Thymus (tissue), 11 donors: ENCODE measurements at regions not wholly inside any gene's neighbourhood (a gene's known extent, or its start where the extent isn't known, plus 50 kb on each side); places are given as distances from the start of the nearest gene placed in this dataset.

Source experiments
- DNase-seq, 9 donors: peaks; one replicate each; pipeline ENCODE4 v3.0.0-alpha.2; 2013; ENCODE audit warnings: low spot score in 9 of 9, low read depth in 6 of 9, missing footprints in 1 of 9
- H3K27ac ChIP-seq, 2 donors: one replicate each; pipeline ENCODE4 v1.5.1; 2013; ENCODE audit warnings: control low read depth in 1 of 2, low read depth in 1 of 2, low read length in 1 of 2, mild to moderate bottlenecking in 1 of 2, moderate library complexity in 1 of 2
- H3K27me3 ChIP-seq, 2 donors: one replicate each; pipeline ENCODE4 v1.5.1; 2013; ENCODE audit warnings: low read length in 1 of 2; ENCODE audit not compliant: control insufficient read depth in 2 of 2, insufficient read depth in 1 of 2
- H3K36me3 ChIP-seq, 2 donors: one replicate each; pipeline ENCODE4 v1.5.1; 2013; ENCODE audit warnings: low read length in 1 of 2, mild to moderate bottlenecking in 1 of 2, moderate library complexity in 1 of 2; ENCODE audit not compliant: control insufficient read depth in 2 of 2, insufficient read depth in 2 of 2
- H3K4me1 ChIP-seq, 2 donors: one replicate each; pipeline ENCODE4 v1.5.1; 2013; ENCODE audit warnings: low read length in 2 of 2; ENCODE audit not compliant: control insufficient read depth in 2 of 2, insufficient read depth in 2 of 2
- H3K4me3 ChIP-seq, 2 donors: one replicate each; pipeline ENCODE4 v1.5.1; 2013; ENCODE audit warnings: low read length in 2 of 2, control low read depth in 1 of 2, mild to moderate bottlenecking in 1 of 2
- H3K9me3 ChIP-seq, 2 donors: one replicate each; pipeline ENCODE4 v1.5.1; 2013; ENCODE audit warnings: low read length in 1 of 2, mild to moderate bottlenecking in 1 of 2; ENCODE audit not compliant: control insufficient read depth in 2 of 2, insufficient read depth in 1 of 2
- WGBS: extraction: QIAGEN DNeasy Blood & Tissue Kit; methylation state at CpG from one replicate; pipeline ENCODE4 v1.1.7; 2013; 5-methylcytosine and 5-hydroxymethylcytosine counted together
- donor health status: healthy.

DNA sequence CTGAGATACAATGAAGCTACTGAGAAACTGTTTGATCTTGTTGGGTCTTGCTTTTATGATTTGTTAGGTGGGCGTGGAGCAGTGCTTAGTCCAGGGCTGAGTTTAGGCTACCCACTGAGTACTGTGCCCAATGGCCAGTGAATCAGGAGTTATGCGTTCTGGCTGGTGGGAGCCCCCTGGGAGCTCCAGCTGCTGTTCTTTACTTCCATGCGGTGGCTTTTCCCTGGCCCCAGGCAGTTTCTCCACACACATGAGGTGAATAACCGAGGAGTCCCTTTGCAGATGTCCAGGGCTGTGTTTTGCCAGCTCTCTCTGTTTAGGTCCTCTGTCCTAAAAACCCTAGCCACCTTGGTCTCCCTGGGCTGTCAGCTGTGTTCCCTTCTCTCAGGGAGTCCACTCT, 106.5 kb downstream of the KLF13 start:
- H3K27ac ChIP-seq, result no peak overlapping the region
- no peak for DNase-seq
- H3K36me3 ChIP-seq, result no peaks in the 10 kb centered on the region
- H3K27me3 ChIP-seq, result no peaks in the 10 kb centered on the region
- 98% methylated on average over 4 of the region's 4 CpGs for WGBS
- no peaks in the 10 kb centered on the region for H3K9me3 ChIP-seq
- H3K4me3 ChIP-seq, result no peak overlapping the region
- H3K4me1 ChIP-seq, result peaks cover 42 to 56% of the 10 kb centered on the region in 2 donors

DNA sequence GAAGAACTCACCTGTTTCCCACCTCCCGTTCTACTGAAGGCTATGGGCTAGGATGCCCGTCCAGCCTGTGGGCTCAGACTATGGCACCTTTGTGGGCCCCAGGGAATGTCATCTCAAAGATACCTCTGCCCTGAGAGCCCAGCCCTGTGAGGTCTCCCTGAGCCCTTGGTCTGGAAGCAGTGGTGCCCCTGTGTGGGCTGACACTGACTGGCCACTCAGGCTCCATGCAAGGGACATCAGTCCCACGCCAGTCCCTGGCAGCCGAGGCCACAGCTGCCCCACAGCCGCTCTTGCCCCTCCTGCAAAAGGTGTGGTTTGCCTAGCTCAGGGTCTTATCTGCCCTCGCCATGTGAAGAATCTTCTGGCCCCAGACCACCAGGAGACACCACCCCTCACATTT, 106.9 kb downstream of the KLF13 start:
- Histone ChIP-seq H3K27me3 (no peaks in the 10 kb centered on the region), H3K4me3 (no peak overlapping the region), H3K36me3 (no peaks in the 10 kb centered on the region), H3K4me1 (peaks cover 43 to 60% of the 10 kb centered on the region in 2 donors), H3K9me3 (no peaks in the 10 kb centered on the region), H3K27ac (no peak overlapping the region)
- 97% methylated on average over 6 of the region's 6 CpGs for WGBS
- no peak for DNase-seq

DNA sequence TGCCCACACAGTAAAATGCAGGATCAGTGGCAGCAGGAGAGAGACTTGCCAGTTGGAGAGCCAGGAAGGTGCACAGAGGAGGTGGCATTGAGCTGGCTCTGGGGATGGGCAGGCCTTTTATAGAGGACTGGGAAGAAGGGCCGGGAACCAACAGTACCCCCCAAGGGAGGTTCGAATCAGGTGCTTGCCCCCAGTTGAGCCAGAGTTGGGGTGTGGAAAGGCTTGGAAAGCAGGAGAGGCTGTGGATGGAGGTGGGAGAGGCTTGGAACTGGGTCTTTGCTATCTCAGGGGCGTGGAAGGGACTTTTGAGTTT, 107.6 kb downstream of the KLF13 start:
- H3K27ac ChIP-seq, result peak overlapping the region; percentile 78 to 95
- WGBS, result 93% methylated on average over 3 of the region's 3 CpGs
- no peak for DNase-seq

DNA sequence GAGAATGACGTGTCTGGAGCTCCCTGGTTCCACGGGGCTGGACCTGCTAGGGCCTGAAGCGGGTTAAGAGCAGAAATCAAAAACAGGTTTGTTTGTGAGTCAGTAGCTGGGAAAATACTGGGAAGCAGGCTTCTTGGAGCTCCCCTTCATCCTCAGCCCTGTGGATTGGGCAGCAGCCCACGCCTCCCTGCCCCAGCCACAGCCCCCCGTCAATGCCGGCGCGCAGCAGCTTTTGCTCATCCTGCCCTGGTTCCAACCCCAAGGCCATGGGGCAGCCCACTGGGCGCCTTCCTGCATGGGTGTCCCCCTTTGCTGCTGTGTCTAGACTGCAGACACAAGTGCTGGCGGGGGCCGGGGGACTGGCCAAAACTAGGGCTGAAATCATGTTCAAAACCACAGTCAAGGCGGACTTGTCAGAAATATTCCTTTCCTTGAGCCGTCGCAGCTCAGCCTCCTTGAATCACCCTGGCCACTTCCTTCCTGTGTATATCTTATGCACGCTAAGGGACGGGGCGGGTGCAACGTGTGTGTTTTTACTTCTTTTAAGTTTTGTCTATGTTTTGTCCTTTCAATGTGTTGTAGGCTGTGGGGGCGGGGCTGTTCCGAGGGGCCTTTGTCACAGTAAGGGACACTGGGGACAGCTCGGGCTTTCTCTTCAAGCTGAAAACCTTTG, 108.1 kb downstream of the KLF13 start:
- peaks cover 43 to 60% of the 10 kb centered on the region in 2 donors for H3K4me1 ChIP-seq
- no peaks in the 10 kb centered on the region for H3K27me3 ChIP-seq
- H3K9me3 ChIP-seq, result no peaks in the 10 kb centered on the region
- WGBS, result 19% methylated on average over 21 of the region's 21 CpGs
- H3K36me3 ChIP-seq, result no peaks in the 10 kb centered on the region
- peak in 8 of 9 donors; percentile 37 to 88 (median 54) for DNase-seq
- H3K4me3 ChIP-seq, result peak overlapping the region; percentile 42 to 43
- H3K27ac ChIP-seq, result peak overlapping the region; percentile 78 to 95

More for the DNA sequence above, 107.6 kb downstream of the KLF13 start:
- Histone ChIP-seq H3K36me3 (no peaks in the 10 kb centered on the region), H3K9me3 (no peaks in the 10 kb centered on the region), H3K4me1 (peaks cover 43 to 60% of the 10 kb centered on the region in 2 donors), H3K27me3 (no peaks in the 10 kb centered on the region), H3K4me3 (no peak overlapping the region)

DNA sequence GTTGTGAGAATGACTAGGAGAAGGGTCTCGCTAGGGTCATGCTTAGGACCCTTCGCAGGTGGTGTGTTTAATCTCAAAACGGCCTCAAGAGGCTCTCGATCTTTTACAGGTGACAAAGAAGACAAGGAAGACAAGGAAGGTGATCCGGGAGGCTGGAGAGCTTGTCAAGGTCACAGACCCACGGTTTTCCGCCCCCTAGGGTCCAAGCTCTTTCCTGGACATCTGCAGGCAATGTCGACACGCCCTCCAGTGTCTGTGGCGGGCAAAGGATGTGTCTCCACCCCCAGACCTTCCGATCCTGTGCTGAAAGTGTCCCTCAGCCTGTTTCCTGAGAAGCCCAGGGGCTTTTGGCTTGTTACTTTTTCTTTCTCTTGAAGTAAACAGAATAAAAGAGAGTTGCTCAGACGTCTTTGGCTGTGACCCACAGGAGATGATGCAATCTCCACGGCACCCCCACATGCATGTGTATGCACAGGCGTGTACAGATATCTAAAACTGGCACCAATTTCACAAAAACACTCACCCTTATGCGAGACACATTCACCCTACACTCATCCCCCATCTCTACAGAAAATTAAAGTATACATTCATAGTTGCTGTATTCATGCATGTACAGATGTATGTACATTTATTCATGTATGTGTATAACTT, 108.8 kb downstream of the KLF13 start:
- H3K4me1 ChIP-seq, result peaks cover 43 to 62% of the 10 kb centered on the region in 2 donors
- peak overlapping the region; percentile 42 to 43 for H3K4me3 ChIP-seq
- H3K36me3 ChIP-seq, result no peaks in the 10 kb centered on the region
- H3K27ac ChIP-seq, result peak overlapping the region; percentile 78 to 95
- WGBS, result 2% methylated on average over 15 of the region's 15 CpGs
- peak; percentile 37 to 86 (median 63) for DNase-seq
- H3K27me3 ChIP-seq, result no peaks in the 10 kb centered on the region
- no peaks in the 10 kb centered on the region for H3K9me3 ChIP-seq

DNA sequence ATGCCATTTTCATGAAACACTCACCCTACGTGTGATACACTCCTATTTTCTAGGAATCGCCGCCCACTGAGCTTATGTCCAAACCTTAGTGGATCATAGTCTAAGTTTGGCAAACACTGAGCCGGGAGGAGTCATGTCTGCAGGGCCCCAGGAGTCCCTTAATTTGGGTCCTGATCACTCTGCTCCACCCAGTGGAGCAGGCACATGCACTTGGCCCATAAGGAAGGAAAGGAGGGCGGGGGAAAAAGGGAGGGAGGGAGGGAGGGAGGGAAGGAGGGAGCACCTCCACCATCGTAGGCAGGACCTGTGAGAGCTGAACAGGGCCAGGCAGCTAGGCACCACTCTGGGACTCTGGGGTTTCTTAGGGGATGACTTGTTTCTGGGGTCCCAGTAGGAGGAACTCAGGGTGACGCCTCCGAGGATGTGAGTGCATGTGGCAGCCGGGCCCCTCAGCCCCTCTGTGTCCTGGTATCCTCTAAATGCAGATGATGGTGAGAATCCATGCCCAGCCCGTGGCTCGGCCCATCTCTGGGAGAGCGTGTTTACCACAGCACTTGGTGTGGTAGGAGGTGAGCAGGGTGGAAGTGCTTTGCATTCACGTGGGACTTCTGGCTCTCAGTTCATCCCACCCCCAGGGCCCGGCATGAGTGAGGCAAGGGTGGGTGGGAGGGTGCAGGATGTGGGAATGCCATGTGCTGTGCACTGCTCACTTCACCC, 109.4 kb downstream of the KLF13 start:
- peaks cover 43 to 65% of the 10 kb centered on the region in 2 donors for H3K4me1 ChIP-seq
- no peak overlapping the region for H3K4me3 ChIP-seq
- WGBS, result 40% methylated on average over 14 of the region's 14 CpGs
- peak overlapping the region; percentile 78 to 95 for H3K27ac ChIP-seq
- no peaks in the 10 kb centered on the region for H3K36me3 ChIP-seq
- peak in 1 of 9 donors; percentile 34 for DNase-seq
- H3K9me3 ChIP-seq, result no peaks in the 10 kb centered on the region
- H3K27me3 ChIP-seq, result no peaks in the 10 kb centered on the region

DNA sequence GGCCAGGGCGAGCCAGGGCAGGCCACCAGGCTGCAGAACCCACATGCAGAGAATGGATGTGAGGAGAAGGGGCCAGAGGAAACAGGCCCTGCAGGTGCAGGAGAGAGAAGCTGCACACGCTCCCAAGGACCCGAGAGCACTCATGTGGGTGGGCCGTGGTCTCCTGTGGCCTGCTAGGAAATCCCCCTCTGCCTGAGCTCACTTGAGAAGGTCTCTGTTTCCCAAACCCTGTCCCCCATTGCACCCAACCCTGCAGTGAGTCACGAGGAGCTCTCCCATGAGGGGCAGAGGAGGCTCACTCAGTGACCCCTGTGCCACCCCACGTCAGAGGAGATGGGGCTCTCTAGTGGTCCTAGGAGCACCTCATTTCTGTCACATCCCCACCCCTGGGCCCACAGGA, 111.1 kb downstream of the KLF13 start:
- H3K36me3 ChIP-seq, result no peaks in the 10 kb centered on the region
- 45% methylated on average over 6 of the region's 6 CpGs for WGBS
- peak in 1 of 9 donors; percentile 38 for DNase-seq
- peaks cover 0 to 4% of the 10 kb centered on the region in 2 donors for H3K27me3 ChIP-seq
- H3K4me1 ChIP-seq, result peaks cover 46 to 61% of the 10 kb centered on the region in 2 donors
- H3K9me3 ChIP-seq, result no peaks in the 10 kb centered on the region
- peak overlapping the region in 1 of 2 donors; percentile 1 for H3K27ac ChIP-seq
- H3K4me3 ChIP-seq, result no peak overlapping the region

DNA sequence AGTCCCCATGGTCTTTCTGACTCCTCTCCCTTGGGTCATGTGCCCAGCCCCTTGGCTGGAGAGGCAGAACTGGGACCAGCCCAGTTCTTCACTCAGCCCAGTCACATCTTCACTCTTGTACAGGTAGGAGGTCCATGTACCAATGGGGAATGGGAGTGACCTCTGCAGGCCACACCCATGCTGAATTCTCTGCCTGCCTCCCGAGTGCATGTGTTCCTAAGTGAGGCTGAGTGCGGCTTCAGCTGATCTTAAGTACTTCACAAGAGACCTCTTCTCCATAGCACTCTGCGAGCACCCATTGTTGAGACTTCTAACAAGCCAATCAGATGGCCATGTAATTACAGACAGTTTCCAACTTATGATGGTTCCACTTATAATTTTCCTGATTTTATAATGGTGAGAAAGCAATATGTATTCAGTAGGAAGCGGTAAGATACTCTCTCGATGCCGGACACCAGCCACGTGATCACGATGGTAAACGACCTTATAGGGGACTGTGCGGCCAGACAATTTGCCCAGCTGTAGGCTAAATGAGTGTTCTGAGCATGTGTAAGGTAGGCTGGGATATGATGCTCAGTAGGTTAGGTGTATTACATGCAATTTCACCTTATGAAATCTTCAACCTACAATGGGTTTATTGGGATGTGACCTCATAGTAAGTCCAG, 112.1 kb downstream of the KLF13 start:
- Histone ChIP-seq H3K9me3 (no peaks in the 10 kb centered on the region), H3K27ac (no peak overlapping the region), H3K27me3 (peaks cover 0 to 4% of the 10 kb centered on the region in 2 donors), H3K4me1 (peaks cover 45 to 53% of the 10 kb centered on the region in 2 donors), H3K36me3 (no peaks in the 10 kb centered on the region), H3K4me3 (no peak overlapping the region)
- 97% methylated on average over 10 of the region's 10 CpGs for WGBS
- no peak for DNase-seq

DNA sequence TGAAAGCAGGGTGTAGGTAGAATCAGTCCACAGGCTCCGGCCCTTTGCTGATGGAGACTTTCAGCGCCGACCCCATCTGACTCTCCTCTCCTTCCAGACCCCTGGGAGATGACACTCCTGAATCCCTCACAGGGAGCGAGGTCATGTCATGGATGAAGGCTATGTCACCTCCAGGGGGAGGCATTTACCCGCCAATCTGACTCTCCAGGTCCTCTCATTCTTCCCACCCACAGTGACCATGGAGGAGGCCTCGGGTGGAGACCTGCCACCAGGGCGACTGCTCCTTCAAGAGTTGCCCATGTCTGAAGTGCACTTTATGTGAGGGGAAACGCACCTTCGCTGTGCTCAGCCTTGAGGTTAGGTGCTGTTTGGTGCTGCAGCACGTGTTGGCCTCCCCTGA, 112.7 kb downstream of the KLF13 start:
- DNase-seq, result peak in 1 of 9 donors; percentile 34
- no peak overlapping the region for H3K27ac ChIP-seq
- H3K36me3 ChIP-seq, result no peaks in the 10 kb centered on the region
- H3K4me3 ChIP-seq, result no peak overlapping the region
- peaks cover 40 to 47% of the 10 kb centered on the region in 2 donors for H3K4me1 ChIP-seq
- 94% methylated on average over 10 of the region's 10 CpGs for WGBS
- no peaks in the 10 kb centered on the region for H3K9me3 ChIP-seq
- peaks cover 0 to 4% of the 10 kb centered on the region in 2 donors for H3K27me3 ChIP-seq
